Muscle of leg (tissue), 3 donors: ENCODE measurements at regions not wholly inside any gene's neighbourhood (a gene's known extent, or its start where the extent isn't known, plus 50 kb on each side); places are given as distances from the start of the nearest gene placed in this dataset.

Experiments used
- DNase-seq: peaks from one replicate; pipeline ENCODE4 v3.0.0; 2013
- H3K27ac ChIP-seq: one replicate; pipeline ENCODE4 v1.5.1; 2013; ENCODE audit warnings: mild to moderate bottlenecking, low read length, control low read depth
- H3K27me3 ChIP-seq: one replicate; pipeline ENCODE4 v1.6.1; 2013; ENCODE audit warnings: low read length; ENCODE audit not compliant: control insufficient read depth, insufficient read depth
- H3K36me3 ChIP-seq: one replicate; pipeline ENCODE4 v1.6.1; 2013; ENCODE audit warnings: low read length; ENCODE audit not compliant: control insufficient read depth, insufficient read depth
- H3K4me1 ChIP-seq: one replicate; pipeline ENCODE4 v1.6.1; 2013; ENCODE audit warnings: low read length; ENCODE audit not compliant: control insufficient read depth, insufficient read depth
- H3K4me3 ChIP-seq: one replicate; pipeline ENCODE4 v1.5.1; 2013; ENCODE audit warnings: low read length, control low read depth
- H3K9me3 ChIP-seq: replicated peaks from 2 replicates; pipeline ENCODE4 v1.6.1; 2013; ENCODE audit warnings: low read depth, low read length; ENCODE audit not compliant: control insufficient read depth
- WGBS: methylation state at CpG from one replicate; pipeline ENCODE4 v1.1.5; 2013; ENCODE audit warnings: missing lambda C conversion rate; ENCODE audit not compliant: insufficient coverage; 5-methylcytosine and 5-hydroxymethylcytosine counted together

GRCh38 chr19:30209617-30210600 lies 162.3 kb upstream of the ZNF536 start:
- no peak for DNase-seq
- H3K9me3 ChIP-seq: peaks cover 3% of the 10 kb centered on the region
- no peak overlapping the region for H3K27ac ChIP-seq
- no peaks in the 10 kb centered on the region for H3K4me1 ChIP-seq
- peaks cover 2% of the 10 kb centered on the region for H3K27me3 ChIP-seq
- no peak overlapping the region for H3K4me3 ChIP-seq
- no peaks in the 10 kb centered on the region for H3K36me3 ChIP-seq
- 73% methylated on average over 16 of the region's 19 CpGs for WGBS

- no peak for DNase-seq
- Histone ChIP-seq H3K27ac (no peak overlapping the region), H3K36me3 (no peaks in the 10 kb centered on the region), H3K27me3 (peaks cover 4% of the 10 kb centered on the region), H3K4me3 (no peak overlapping the region), H3K4me1 (no peaks in the 10 kb centered on the region), H3K9me3 (no peaks in the 10 kb centered on the region)
- WGBS: 80% methylated on average over 10 of the region's 12 CpGs
Observed at GRCh38 chr19:30212574-30212973, 159.6 kb upstream of the ZNF536 start.

- H3K9me3 ChIP-seq: no peaks in the 10 kb centered on the region
- no peaks in the 10 kb centered on the region for H3K4me1 ChIP-seq
- peaks cover 5% of the 10 kb centered on the region for H3K27me3 ChIP-seq
- WGBS: 52% methylated on average over 4 of the region's 4 CpGs
- no peak for DNase-seq
- no peaks in the 10 kb centered on the region for H3K36me3 ChIP-seq
- H3K4me3 ChIP-seq: no peak overlapping the region
- no peak overlapping the region for H3K27ac ChIP-seq
Observed at GRCh38 chr19:30214651-30215051, 157.5 kb upstream of the ZNF536 start.

GRCh38 chr19:30215248-30215647 lies 156.9 kb upstream of the ZNF536 start:
- WGBS: no CpG with 5 or more reads among the region's 3 CpGs

GRCh38 chr19:30216453-30216852 lies 155.7 kb upstream of the ZNF536 start:
- Histone ChIP-seq H3K27me3 (peaks cover 12% of the 10 kb centered on the region), H3K4me3 (no peak overlapping the region), H3K36me3 (no peaks in the 10 kb centered on the region), H3K9me3 (no peaks in the 10 kb centered on the region), H3K27ac (no peak overlapping the region), H3K4me1 (no peaks in the 10 kb centered on the region)
- no CpG with 5 or more reads among the region's 4 CpGs for WGBS
- no peak for DNase-seq

More at GRCh38 chr19:30215248-30215647, 156.9 kb upstream of the ZNF536 start:
- Histone ChIP-seq H3K27me3 (peaks cover 8% of the 10 kb centered on the region), H3K27ac (no peak overlapping the region), H3K4me3 (no peak overlapping the region), H3K9me3 (no peaks in the 10 kb centered on the region), H3K4me1 (no peaks in the 10 kb centered on the region), H3K36me3 (no peaks in the 10 kb centered on the region)
- no peak for DNase-seq

DNA sequence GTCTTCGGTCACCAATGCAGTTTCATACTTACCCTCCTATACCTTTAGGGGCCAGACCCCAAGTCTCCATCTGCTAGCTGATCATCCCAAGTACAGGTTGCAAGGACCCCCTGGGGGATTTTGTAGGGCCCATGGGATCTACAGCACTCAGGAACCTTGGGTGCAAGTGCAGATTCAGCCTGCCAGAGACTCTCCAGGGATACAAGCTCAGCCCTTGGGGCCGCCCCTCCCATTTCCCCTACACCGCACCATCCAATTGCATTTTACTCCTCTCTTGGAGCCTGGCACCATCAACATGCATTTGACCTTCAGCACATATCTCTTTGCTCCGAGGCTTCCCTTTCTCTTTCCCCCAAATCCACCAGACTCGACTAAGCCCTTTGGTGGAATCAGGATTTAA lies 154.7 kb upstream of the ZNF536 start:
- Histone ChIP-seq H3K4me1 (no peaks in the 10 kb centered on the region), H3K36me3 (no peaks in the 10 kb centered on the region), H3K27ac (no peak overlapping the region), H3K27me3 (peaks cover 18% of the 10 kb centered on the region), H3K4me3 (no peak overlapping the region), H3K9me3 (no peaks in the 10 kb centered on the region)
- no peak for DNase-seq
- 85% methylated on average over 4 of the region's 5 CpGs for WGBS

- no peaks in the 10 kb centered on the region for H3K36me3 ChIP-seq
- WGBS: 87% methylated on average over 5 of the region's 5 CpGs
- H3K4me1 ChIP-seq: peaks cover 3% of the 10 kb centered on the region
- no peaks in the 10 kb centered on the region for H3K9me3 ChIP-seq
- peaks cover 37% of the 10 kb centered on the region for H3K27me3 ChIP-seq
- DNase-seq: no peak
- H3K27ac ChIP-seq: no peak overlapping the region
- no peak overlapping the region for H3K4me3 ChIP-seq
Observed at GRCh38 chr19:30219702-30220101, 152.5 kb upstream of the ZNF536 start.

DNA sequence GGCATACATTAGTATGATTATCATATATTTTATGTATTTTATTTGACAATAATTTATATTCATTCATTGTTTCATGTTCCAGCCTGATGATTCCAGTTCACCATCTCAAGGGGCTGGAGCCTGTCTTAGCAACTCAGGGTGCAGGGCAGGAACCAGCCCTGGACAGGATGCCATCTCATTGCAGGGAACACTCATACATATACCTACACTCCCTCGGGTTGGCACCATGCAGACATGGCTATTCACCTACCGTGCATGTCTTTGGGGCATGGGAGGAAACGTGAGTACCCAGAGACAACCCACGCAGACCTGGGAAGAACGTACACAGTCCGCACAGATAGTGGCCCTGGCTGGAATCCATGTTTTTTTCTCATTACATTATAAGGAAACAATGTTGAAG lies 151.0 kb upstream of the ZNF536 start:
- Histone ChIP-seq H3K27me3 (peaks cover 48% of the 10 kb centered on the region), H3K9me3 (no peaks in the 10 kb centered on the region), H3K4me3 (no peak overlapping the region), H3K27ac (no peak overlapping the region), H3K4me1 (peaks cover 7% of the 10 kb centered on the region), H3K36me3 (no peaks in the 10 kb centered on the region)
- WGBS: 80% methylated on average over 1 of the region's 6 CpGs
- no peak for DNase-seq

- Histone ChIP-seq H3K9me3 (no peaks in the 10 kb centered on the region), H3K27me3 (peaks cover 59% of the 10 kb centered on the region), H3K4me1 (peaks cover 18% of the 10 kb centered on the region), H3K27ac (no peak overlapping the region), H3K36me3 (no peaks in the 10 kb centered on the region), H3K4me3 (no peak overlapping the region)
- WGBS: under 1% methylated on average over 36 of the region's 39 CpGs
- peak; percentile 29 for DNase-seq
Observed at GRCh38 chr19:30222428-30222873, 149.7 kb upstream of the ZNF536 start.

GRCh38 chr19:30222992-30223865 lies 149.0 kb upstream of the ZNF536 start:
- Histone ChIP-seq H3K36me3 (no peaks in the 10 kb centered on the region), H3K27ac (no peak overlapping the region), H3K4me3 (no peak overlapping the region), H3K4me1 (peaks cover 20% of the 10 kb centered on the region), H3K9me3 (no peaks in the 10 kb centered on the region), H3K27me3 (peaks cover 61% of the 10 kb centered on the region)
- WGBS: 14% methylated on average over 22 of the region's 36 CpGs
- DNase-seq: peak; percentile 23
